GM21515 (cell line): ENCODE measurements at regions not wholly inside any gene's neighbourhood (a gene's known extent, or its start where the extent isn't known, plus 50 kb on each side); places are given as distances from the start of the nearest gene placed in this dataset.

Source experiments
- ATAC-seq: cut with Tn5 transposase; IDR thresholded peaks from one replicate; pipeline ENCODE4 v1.9.1; 2021; ENCODE audit not compliant: unreplicated experiment

DNA sequence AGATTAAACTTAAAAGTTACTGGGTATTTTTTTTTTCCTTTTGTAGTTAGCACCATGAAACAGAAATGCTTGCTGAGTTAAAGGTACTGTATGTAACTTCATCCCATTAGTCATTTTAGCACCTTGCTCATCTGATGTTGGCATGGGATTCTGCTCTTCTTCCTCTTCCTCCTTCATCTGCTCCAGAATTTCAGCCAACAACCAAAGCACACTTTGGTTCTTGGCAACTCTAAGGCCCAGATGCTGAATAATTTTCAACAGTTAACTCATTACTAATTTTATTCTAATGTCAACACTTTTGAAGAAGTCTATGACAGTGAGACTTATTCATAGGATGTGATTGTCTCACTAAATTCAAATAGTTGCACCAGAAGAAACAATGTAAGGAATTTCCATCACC is 359.2 kb downstream of the KCTD12 start:
- ATAC-seq = no peak

DNA sequence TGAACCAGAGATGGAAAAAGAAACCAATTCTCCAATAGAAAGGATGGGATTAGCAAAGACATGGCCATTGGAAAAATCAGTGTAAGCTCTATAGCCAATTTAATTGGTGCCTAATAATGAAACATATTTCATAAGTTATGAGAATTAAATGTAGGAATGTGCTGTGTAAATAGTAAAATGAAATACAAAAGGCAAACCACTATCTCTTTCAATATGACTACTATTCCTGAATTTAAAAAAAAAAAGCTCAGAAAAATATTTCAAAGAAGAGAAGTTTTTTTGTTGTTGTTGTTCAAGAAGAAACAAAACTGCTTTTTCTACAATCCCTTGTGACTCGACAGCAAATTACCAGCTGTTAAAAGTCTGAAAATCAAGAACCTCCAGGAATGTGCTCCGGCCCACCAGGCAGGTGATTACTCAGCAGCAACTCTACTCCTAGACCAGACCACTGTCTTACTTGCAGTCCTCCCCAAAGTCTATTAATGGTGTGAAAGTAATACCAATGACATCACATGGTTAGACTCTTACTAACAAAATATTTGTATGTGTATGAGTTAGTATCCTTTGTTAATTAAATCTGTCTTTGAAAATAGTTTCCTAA is 362.4 kb downstream of the KCTD12 start:
- peak; percentile 92 for ATAC-seq

DNA sequence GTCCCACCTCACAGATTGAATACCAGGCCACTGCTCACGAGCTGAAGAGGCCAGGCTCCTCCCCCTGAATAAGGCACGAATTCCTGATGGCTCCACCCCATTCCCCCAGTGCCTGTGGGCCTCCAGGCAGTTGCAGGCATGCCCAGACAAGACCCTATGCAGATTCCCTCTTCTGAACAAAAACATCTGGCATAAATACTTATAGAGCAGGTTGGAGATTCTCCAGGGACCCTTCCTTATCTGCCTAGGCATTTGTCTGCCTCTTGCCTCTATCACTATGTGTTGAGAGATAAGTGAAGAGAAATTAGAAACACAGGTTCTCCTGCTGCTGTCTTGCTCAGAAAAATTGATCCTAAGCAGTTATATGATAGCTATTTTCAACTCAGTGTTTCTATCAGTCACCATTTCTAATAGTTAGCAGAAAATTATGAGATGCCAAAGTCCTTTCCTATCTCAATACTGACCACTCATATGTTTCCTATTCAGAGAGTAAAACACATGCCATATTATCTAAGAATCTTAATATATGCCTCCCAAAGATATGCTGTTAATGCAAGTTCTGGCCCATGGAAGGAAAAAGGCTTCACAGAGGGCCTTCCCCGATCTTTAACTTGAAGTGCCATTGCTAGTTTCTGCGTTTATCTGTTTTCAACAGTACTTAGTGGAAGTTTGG is 364.0 kb downstream of the KCTD12 start:
- ATAC-seq = no peak

DNA sequence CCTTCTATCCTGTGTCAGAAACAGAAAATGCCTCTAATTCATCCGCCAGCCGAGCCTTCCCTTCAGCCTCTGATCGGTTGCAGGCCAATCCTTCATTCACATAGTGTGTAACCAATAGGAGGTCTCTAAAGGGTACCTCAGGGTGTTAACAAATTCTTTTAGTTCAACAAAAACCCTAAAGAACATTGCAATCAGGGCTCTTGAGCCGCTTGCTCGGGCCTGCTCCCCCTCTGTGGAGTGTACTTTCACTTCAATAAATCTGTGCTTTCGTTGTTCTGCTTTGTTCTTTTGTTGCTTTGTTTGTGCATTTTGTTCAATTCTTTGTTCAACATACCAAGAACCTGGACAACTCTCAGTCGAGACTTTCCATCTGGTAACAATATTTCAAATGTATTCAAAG is 366.5 kb downstream of the KCTD12 start:
- ATAC-seq = no peak

DNA sequence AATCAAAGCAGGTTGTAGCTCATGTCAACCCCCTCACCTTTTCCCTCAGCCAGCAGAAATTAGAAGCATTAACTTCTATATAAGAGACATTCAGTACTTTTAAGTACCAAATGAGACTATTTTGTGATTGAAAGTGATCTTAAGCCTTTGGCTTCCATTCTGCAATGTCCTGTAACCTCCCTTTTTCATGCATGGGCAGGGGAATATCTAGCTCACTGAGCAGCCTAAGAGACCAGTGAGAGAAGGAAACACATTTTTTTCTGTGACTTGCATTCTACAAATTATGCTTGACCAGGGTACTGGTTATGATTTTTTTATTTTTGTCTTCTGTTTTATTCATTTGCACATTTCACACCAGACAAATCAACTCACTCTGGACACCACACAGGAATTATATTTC is 369.6 kb downstream of the KCTD12 start:
- no peak for ATAC-seq

DNA sequence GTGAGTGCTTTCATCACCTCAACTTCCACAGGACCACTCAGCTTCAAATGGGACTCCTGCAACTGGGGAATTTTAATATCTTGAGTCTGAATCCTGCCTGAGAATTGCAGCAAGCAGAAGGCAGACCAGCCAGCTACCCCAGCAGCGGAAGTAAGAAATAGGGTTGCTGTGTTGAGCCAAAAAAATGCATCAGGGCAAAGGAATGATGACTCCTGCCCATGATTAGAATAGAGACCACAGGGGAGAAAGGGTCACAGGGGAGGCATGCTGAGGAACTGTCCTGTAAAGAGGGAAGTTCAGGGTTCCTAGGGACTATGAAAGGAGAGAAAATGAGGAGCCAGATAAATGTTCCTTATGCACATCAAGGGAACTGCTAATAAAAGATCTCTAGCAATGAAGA is 370.2 kb downstream of the KCTD12 start:
- no peak for ATAC-seq

DNA sequence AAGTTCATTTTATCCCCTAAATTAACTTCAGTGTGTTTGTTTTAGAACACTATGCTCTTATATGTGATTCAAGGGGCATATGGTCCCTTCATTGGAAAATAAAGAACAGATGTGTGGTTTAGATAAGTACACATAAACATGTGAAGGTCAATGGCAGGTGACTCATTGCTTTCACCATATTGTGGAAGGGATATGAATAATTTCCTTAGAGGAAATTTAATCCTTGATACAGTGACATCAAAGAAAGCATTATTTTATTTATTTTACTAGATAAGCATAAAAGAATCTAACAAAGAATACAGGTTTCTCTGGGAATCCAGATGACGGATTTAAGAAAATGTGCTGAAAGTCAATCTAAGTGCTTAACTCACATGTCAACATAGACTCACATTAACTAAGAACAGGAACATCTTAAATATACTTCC is 373.5 kb downstream of the KCTD12 start:
- no peak for ATAC-seq

DNA sequence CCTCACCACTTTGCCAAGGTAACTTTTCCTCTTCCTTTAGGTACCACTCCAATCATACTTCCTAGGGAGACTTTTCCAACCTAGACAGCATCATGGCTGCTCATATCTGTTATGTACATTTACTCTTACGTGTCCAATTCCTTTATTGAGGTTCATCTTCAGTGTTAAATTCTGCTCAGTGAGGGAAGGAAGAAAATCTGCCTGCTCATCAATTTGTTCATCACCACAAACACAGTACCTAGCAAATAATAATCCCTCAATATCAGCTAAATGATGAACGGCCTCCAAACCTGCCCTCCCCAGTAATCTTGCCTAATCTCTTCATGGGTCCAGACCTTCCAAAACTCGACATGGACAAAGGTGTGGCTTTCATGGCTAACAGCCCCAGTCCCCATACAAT is 380.8 kb downstream of the KCTD12 start:
- no peak for ATAC-seq

DNA sequence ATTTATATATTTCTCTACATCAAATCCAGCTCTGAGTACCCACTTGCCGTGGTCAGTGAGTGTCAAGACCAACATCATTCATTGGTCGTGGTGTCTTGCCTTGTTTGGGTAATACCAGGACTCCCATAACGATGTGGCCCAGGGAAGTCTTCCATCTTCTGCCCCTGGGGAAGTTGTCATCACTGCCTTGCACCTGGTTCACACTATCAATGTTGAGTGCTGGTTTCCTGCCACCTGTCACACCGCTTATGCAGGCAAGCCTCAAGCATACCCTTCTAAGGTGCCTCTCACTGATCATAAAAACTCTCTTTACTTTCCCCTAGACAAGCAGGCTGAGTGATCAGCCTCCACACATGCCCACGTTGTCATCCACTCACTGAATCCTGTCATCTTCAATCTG is 382.4 kb downstream of the KCTD12 start:
- no peak for ATAC-seq

DNA sequence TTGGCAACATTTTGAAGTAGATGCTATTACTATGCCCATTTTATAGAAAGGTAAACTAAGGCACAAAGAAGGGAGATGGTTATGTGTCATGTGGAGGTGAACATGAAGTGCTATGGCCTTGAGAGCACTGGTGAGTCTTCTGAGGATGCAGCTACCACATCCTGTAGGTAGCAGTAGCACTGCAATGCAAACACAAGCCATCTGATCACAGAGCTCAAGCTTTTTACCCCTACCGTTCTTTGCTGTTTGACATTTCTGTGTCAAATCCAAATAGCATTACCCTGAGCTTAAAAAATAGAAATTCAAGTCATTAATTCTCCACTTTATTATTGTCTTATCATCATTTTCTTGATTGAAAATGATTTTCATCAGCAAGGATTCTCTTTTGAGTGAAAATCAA is 382.9 kb downstream of the KCTD12 start:
- no peak for ATAC-seq

DNA sequence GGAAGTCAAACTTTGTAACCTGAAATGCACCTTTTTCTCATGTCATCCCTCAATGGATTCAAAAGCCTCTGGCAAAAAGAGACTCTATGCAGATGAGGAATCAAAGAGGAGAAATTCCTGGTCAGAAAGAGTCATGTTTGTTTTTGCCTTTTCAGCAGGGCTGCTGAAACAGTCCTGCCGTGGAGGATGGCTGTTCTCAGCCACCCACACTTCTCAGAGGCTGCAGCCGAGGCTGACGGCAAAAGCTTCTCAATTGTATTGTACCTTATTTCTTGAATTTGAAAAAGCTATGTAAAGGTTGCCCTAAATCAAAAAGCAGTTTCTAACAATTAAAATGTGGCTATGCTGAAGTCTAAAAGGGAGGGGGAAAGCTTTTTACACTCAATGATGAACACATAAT is 385.3 kb downstream of the KCTD12 start:
- no peak for ATAC-seq

DNA sequence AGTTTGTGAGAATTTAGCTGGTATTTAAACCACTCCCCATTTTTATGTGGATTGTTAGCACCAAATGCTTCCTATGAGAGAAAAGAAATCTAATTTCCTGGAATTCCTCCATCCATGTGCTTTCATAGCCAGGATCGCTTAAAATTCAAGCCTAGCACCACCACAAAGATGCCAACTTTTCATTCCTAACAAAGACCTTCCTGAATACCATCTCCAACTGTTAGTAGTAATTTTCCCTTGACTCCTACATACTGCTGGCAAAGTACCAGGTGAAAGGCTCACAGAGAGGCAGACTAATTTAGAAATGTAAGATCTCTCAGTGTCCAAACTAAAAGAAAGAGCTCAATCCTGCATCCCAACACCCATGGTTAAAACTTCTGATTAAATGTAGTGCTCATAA is 386.3 kb downstream of the KCTD12 start:
- no peak for ATAC-seq

DNA sequence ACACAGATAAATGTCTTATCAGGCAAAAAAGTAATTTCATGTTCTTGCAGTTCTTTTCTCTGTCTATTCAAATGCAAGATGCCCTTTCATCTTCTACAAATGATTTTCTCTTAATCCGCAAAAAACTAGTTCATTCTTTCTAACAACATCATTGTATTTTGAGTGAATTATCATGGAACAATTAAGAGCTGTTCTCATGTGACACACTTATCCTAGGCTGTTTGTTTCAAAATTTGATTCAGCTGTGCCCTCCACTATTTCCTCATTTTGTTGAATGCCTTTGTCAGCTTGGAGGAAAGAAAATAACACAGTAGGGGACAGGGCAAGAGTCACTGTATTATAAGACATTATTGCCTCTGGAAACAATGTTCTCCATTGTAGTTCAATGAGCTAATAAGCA is 396.9 kb downstream of the KCTD12 start:
- no peak for ATAC-seq

DNA sequence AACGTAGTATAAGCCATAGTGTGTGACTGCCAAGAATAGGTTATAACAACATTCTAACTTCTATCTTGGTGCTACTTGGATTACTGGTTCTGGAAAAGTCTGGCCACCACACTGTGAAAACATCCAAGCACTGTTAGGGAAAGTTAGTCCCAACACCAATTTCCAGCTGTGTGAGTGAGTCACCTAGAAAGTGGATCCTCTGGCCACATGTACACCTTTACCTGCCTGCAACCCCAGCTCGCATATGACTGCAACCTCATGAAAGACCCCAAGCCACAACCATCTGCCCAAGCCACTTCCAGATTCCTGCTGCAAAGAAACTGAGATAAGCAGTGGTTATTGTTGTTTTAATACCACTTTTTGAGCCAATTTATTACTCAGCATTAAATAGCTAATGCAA is 404.5 kb downstream of the KCTD12 start:
- ATAC-seq = no peak

DNA sequence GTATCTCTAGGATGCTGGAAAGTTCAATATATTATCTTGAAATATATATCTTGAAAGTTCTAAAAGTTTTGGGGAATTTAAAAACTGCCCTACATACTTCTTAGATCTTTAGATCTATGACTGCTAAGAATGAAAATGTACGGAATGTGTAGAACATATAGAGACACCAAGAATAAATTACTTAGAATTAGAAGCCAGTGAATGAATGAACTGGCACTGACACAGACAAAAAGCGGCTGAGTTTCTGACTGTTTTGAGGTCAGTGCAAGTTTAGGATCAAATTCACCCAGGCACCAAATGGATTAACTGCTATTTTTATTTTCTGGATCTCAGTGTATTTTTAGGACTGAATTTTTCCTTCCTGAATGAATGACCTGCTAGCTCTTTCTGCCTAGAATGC is 411.2 kb downstream of the KCTD12 start:
- ATAC-seq = no peak

DNA sequence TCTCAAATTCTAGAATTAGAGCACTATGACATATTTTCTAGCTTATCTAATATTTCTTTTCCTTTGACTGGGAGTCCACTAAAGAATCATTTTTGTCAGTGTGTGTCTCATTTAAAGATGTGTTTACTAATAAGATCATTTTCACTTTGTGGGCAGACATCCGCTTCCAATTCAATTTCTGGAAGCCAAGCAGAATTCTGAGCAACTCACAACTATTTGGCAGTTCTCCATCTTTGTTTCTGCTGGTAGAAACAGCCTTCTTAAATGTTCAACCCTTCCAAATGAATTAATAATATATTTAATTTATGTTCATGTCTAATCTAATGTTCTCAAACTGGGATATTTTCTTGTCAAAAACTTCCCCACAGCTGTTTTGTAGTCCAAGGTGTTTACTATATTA is 411.8 kb downstream of the KCTD12 start:
- ATAC-seq = no peak

DNA sequence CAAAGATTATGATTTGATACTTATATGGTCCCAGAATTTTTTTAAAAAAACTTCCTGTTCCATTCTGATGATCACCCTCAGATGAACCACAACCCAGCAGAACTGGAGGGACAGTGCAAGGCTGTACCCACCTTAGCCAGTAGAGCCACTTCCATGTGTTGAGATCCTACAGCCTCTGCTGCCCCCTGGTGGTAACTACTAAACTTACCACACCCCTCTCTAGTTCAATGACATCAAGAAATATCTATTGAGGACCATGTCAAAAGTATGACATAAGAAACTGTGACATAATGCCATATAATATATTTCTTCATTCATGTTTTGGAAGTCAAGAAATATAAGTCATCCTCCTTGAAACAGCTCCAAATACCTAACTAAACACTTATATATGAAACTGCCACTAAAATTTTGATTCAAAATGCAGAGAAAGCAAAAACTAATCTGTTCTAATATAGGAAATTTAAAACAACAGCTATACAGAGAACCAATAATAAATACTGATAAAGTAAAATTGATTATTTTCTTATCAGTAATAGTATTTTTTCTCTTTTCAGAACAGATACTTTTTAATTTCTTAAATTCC is 412.6 kb downstream of the KCTD12 start:
- peak; percentile 98 for ATAC-seq

DNA sequence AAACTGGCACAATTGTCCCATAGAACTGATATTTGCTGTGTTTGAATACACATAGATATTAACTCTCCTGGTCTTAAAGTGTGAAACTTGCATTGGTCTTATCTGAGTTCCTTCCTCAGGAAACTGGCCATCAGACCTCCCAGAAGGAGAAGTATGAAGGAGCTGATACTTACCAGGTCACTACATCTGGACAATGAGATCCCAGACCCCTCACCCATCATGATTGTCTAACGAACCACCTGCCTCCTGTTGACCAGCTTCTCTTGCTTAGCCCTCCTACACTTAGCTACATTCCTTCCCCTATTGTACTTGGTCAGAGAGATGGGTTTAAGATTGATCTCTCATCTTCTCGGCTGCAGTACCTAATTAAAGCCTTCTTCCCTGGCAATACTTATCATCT is 413.3 kb downstream of the KCTD12 start:
- ATAC-seq = no peak

DNA sequence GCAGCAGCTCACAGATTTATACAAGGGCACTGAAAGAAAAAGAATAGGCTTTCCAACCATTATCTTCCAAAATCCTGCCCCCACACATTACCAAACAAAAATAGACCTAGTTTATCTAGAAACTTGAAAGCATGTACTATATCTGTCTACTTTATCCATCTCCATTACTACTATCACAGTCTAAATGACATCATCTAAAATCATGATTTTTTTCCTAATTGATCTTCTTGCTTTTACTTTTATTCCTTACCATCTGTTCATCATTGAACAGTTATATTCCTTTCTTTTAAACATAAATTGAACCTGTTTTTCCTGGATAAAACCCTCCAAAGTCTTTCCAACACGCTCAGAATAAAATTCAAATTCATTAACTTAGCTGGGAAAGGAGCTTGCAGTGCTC is 414.7 kb downstream of the KCTD12 start:
- ATAC-seq = no peak

DNA sequence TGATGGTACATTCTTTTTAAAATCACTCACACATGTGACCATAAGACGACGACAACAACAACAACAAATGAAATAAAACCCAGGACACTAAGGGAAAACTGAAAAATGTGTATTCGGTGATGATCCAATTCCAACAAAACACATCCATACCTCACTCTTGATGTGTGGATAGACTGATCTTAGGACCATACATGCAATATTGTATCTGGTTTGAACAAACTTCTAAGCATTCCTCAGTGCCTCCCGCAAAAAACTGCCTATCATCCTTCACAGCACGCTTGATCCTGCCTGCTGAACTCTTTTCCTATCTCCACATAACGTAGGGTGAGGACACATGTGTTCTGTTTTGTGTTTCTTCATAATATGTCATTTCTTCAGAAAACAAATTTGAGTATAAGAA is 415.2 kb downstream of the KCTD12 start:
- no peak for ATAC-seq

DNA sequence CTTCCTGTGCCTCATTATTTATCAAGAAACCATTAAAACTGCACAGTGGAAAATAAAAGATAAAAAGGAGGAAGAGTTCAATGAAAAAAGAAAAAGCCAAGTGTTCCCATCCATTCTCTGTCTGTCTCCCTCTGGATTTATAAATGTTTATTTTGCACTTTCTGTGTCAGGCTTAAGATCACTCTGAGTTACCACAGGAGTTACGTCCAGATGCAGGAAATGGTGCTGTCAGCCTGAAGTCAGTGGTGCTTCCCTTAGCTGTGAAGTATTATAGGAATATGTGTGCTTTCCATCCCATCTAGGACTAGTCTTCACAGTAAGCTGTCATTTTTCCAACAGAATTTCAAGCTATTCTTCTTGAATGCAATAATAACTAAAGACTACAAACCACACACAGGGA is 420.2 kb downstream of the KCTD12 start:
- ATAC-seq = no peak

DNA sequence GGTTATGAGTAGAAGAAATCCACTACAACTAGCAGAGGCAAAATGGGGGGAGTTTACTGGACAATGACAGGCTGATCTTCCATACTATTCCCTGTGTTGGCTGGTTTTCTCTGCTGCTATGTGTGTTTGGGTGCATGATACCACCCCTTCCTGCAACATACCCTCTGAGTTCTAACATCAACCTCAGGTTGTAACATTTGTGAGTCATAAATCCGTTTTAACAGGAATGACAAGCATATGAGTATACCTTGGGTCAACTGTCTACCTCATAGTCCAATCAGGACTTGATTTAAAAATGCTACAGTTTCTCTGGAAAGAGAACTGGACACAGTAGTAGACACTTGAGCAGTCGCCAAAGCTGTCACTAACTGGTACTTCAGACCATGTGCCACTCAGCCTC is 422.9 kb downstream of the KCTD12 start:
- no peak for ATAC-seq

DNA sequence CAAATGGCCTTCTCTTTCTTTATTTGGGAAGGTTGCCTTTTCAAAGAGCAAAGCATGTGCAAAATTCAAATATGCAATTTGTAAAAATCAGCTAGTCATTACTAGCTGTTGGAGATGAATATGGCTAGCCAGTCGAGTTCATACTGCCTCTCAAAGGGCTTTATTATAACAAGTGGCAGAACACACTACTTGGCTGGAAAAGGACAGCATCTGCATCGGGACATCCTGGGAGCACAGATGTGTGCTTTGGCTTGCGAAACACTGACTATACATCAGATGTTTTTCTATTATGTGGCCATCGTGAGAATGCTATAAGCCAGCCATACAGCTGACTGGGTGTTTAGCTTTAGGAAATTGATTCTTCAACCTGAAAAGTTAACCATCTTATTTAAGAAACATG is 424.2 kb downstream of the KCTD12 start:
- ATAC-seq = no peak
